ENCODE measurements at regions not wholly inside any gene's neighbourhood (a gene's known extent, or its start where the extent isn't known, plus 50 kb on each side); places are given as distances from the start of the nearest gene placed in this dataset.

GRCh38 chrX:110425222-110426154, 66.8 kb downstream of the RTL9 start:
- no peak overlapping the region for H2AFZ ChIP-seq (ENCODE audit: low read depth, low read length)
- no TSS peak for BruUV-seq (replicated peaks)
- dilution Hi-C loops (cut with MboI; ENCODE audit: extremely low pct_ligation_motif_present, low sequenced_read_pairs) (no loop called here), intact Hi-C loops (cut with micrococcal nuclease) (no loop called here)
- POLR2A ChIA-PET: no interaction called here
- no peaks in the 10 kb centered on the region for H3K36me3 ChIP-seq (ENCODE audit: control insufficient read depth in 2 of 2, extremely low read depth in 1 of 2, insufficient read depth in 2 of 2, low read length in 2 of 2)
- CTCF ChIA-PET: no interaction called here
- no peak overlapping the region for H3K9ac ChIP-seq (replicated peaks; ENCODE audit: extremely low read depth, insufficient read depth, low read length)
- H3K4me3 ChIP-seq (replicated peaks in 1 of 3; ENCODE audit: insufficient read depth in 1 of 3, low read depth in 1 of 3, low read length in 3 of 3): no peak overlapping the region
- DNase-seq (ENCODE audit: low read depth, low spot score) (no peak), FAIRE-seq (no peak)
- H4K20me1 ChIP-seq (replicated peaks; ENCODE audit: control insufficient read depth, extremely low read depth, insufficient read depth, low read length): no peaks in the 10 kb centered on the region
- H3K9me1 ChIP-seq (replicated peaks; ENCODE audit: control insufficient read depth, extremely low read depth, insufficient read depth, low read length): no peaks in the 10 kb centered on the region
- H3K79me2 ChIP-seq (ENCODE audit: control insufficient read depth, insufficient read depth, low read length): no peaks in the 10 kb centered on the region
- H3K4me1 ChIP-seq (ENCODE audit: control insufficient read depth, extremely low read depth, insufficient read depth, low read length): no peaks in the 10 kb centered on the region
- no peaks in the 10 kb centered on the region for H3K9me3 ChIP-seq (replicated peaks; ENCODE audit: control insufficient read depth, insufficient read depth, low read length)
- H3K27me3 ChIP-seq (ENCODE audit: control insufficient read depth in 2 of 2, insufficient read depth in 2 of 2, low read length in 2 of 2): peaks cover 0 to 6% of the 10 kb centered on the region in 2 experiments
- no peak overlapping the region for H3K4me2 ChIP-seq (ENCODE audit: insufficient read depth, low read length)
- TF ChIP-seq EZH2 (IDR thresholded peaks at IDR 0.05; ENCODE audit: borderline replicate concordance, low read depth, low read length, severe bottlenecking) (no peak), JUN (IDR thresholded peaks at IDR 0.05; ENCODE audit: borderline replicate concordance, insufficient read depth, insufficient read length, low read depth) (no peak), POLR2AphosphoS5 (IDR thresholded peaks at IDR 0.05; ENCODE audit: insufficient read depth, low read depth, low read length) (no peak), POLR2A (IDR thresholded peaks at IDR 0.05; ENCODE audit: low read depth, low read length) (no peak)
- H3K27ac ChIP-seq (ENCODE audit: insufficient read depth, low read depth, low read length): no peak overlapping the region

GRCh38 chrX:110426155-110426504, 67.5 kb downstream of the RTL9 start:
- Histone ChIP-seq H3K4me2 (ENCODE audit: insufficient read depth, low read length) (no peak overlapping the region), H2AFZ (ENCODE audit: low read depth, low read length) (no peak overlapping the region), H3K9ac (replicated peaks; ENCODE audit: extremely low read depth, insufficient read depth, low read length) (no peak overlapping the region), H3K4me1 (ENCODE audit: control insufficient read depth, extremely low read depth, insufficient read depth, low read length) (no peaks in the 10 kb centered on the region), H4K20me1 (replicated peaks; ENCODE audit: control insufficient read depth, extremely low read depth, insufficient read depth, low read length) (no peaks in the 10 kb centered on the region), H3K9me3 (replicated peaks; ENCODE audit: control insufficient read depth, insufficient read depth, low read length) (no peaks in the 10 kb centered on the region), H3K27me3 (ENCODE audit: control insufficient read depth in 2 of 2, insufficient read depth in 2 of 2, low read length in 2 of 2) (peaks cover 0 to 3% of the 10 kb centered on the region in 2 experiments), H3K4me3 (replicated peaks in 1 of 3; ENCODE audit: insufficient read depth in 1 of 3, low read depth in 1 of 3, low read length in 3 of 3) (no peak overlapping the region), H3K9me1 (replicated peaks; ENCODE audit: control insufficient read depth, extremely low read depth, insufficient read depth, low read length) (no peaks in the 10 kb centered on the region), H3K27ac (ENCODE audit: insufficient read depth, low read depth, low read length) (no peak overlapping the region), H3K36me3 (ENCODE audit: control insufficient read depth in 2 of 2, extremely low read depth in 1 of 2, insufficient read depth in 2 of 2, low read length in 2 of 2) (no peaks in the 10 kb centered on the region), H3K79me2 (ENCODE audit: control insufficient read depth, insufficient read depth, low read length) (no peaks in the 10 kb centered on the region)
- TF ChIP-seq FOS (IDR thresholded peaks at IDR 0.05; ENCODE audit: borderline replicate concordance, insufficient read depth, low read length) (no peak), POLR2A (IDR thresholded peaks at IDR 0.05; ENCODE audit: low read depth, low read length) (no peak), MYC (IDR thresholded peaks at IDR 0.05; ENCODE audit: low read depth, low read length) (no peak), MAX (IDR thresholded peaks at IDR 0.05; ENCODE audit: insufficient read depth, insufficient read length) (no peak), JUN (IDR thresholded peaks at IDR 0.05; ENCODE audit: borderline replicate concordance, insufficient read depth, insufficient read length, low read depth) (no peak), CTCF (IDR thresholded peaks at IDR 0.05; ENCODE audit: extremely low read depth in 1 of 2, insufficient read depth in 1 of 2, low read depth in 1 of 2, low read length in 2 of 2) (no peak), EZH2 (IDR thresholded peaks at IDR 0.05; ENCODE audit: borderline replicate concordance, low read depth, low read length, severe bottlenecking) (no peak)
- POLR2A ChIA-PET: no interaction called here
- dilution Hi-C loops (cut with MboI; ENCODE audit: extremely low pct_ligation_motif_present, low sequenced_read_pairs) (no loop called here), intact Hi-C loops (cut with micrococcal nuclease) (no loop called here)
- CTCF ChIA-PET: no interaction called here
- FAIRE-seq: no peak
- no peak for DNase-seq (ENCODE audit: low read depth, low spot score)
- no TSS peak for BruUV-seq (replicated peaks)
